ENCODE measurements at regions not wholly inside any gene's neighbourhood (a gene's known extent, or its start where the extent isn't known, plus 50 kb on each side); places are given as distances from the start of the nearest gene placed in this dataset.

DNA sequence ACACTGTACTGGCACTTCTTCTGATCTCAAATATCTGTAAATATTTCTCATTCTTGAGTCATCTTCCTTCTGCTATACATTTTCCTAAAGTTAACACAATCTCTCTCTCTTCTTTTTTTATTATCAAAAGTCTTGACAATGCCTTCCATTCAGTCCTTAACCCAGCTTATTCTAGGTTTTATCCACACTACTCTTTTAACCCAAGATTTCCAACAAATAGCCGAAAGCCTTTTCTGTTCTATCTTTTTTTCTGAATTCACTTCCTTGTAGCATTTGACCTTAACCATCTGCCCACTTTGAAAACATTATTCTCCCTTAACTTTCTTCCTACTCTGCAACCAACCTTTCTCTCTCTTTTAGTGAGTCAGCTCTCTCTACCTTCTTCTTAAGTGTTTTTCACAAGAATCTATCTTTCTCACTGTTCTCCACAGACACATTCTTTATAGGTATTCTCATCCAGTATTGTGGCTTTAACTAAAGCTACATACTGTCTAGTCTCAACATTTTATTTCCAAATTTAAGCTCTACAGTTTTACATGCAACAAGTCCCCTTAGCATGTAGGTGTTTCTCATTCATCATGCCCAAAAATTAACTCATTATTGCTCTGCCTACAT is 915.6 kb downstream of the KCNMA1 start:
- TF ChIP-seq, protein P1, sequence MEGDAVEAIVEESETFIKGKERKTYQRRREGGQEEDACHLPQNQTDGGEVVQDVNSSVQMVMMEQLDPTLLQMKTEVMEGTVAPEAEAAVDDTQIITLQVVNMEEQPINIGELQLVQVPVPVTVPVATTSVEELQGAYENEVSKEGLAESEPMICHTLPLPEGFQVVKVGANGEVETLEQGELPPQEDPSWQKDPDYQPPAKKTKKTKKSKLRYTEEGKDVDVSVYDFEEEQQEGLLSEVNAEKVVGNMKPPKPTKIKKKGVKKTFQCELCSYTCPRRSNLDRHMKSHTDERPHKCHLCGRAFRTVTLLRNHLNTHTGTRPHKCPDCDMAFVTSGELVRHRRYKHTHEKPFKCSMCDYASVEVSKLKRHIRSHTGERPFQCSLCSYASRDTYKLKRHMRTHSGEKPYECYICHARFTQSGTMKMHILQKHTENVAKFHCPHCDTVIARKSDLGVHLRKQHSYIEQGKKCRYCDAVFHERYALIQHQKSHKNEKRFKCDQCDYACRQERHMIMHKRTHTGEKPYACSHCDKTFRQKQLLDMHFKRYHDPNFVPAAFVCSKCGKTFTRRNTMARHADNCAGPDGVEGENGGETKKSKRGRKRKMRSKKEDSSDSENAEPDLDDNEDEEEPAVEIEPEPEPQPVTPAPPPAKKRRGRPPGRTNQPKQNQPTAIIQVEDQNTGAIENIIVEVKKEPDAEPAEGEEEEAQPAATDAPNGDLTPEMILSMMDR (IDR thresholded peaks at IDR 0.05; ENCODE audit: insufficient read depth, low read depth, low read length, missing control alignments): no peak
- H3K4me3 ChIP-seq (ENCODE audit: low read length): no peak overlapping the region
- DNase-seq (ENCODE audit: low read depth): no peak

DNA sequence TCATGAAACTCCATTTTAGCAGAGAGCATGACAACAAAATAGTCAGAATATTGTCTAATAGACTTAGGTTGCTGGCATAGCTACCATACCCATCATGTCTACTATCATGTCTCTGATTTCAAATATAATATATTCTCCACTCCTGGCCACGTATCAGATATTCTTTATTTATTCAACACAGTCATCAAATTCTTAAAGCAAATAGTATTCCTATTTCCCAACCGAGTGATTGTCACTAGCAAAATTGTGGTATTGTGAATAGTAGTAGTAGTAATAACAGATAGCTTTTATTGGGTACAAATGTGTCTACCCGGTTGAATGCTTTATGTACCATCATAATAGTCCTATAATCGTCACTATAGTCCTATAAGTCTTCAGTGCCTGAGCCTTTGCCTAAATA is 918.6 kb downstream of the KCNMA1 start:
- TF ChIP-seq, protein P1 (IDR thresholded peaks at IDR 0.05; ENCODE audit: insufficient read depth, low read depth, low read length, missing control alignments): no peak
- DNase-seq (ENCODE audit: low read depth): no peak
- H3K4me3 ChIP-seq (ENCODE audit: low read length): no peak overlapping the region

DNA sequence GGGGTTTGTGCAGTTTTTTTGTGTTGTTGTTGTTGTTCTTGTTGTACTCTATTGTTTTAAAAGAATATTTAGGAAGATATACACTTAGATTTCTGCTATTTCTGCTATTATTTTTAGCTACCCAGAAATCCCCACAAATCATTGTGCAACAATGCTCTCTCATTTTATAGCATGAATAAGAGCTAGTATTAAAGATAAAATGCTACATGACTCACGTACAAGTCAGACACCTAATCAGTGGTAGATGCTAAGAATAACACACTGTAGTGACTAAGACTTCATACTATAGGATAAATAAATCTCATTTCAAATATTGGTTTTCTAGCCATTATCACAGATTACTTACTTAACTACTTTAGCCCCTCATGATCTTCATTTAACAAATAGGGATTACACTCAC is 920.5 kb downstream of the KCNMA1 start:
- no peak overlapping the region for H3K4me3 ChIP-seq (ENCODE audit: low read length)
- DNase-seq (ENCODE audit: low read depth): peak; percentile 80
- TF ChIP-seq, protein P1 (IDR thresholded peaks at IDR 0.05; ENCODE audit: insufficient read depth, low read depth, low read length, missing control alignments): no peak

DNA sequence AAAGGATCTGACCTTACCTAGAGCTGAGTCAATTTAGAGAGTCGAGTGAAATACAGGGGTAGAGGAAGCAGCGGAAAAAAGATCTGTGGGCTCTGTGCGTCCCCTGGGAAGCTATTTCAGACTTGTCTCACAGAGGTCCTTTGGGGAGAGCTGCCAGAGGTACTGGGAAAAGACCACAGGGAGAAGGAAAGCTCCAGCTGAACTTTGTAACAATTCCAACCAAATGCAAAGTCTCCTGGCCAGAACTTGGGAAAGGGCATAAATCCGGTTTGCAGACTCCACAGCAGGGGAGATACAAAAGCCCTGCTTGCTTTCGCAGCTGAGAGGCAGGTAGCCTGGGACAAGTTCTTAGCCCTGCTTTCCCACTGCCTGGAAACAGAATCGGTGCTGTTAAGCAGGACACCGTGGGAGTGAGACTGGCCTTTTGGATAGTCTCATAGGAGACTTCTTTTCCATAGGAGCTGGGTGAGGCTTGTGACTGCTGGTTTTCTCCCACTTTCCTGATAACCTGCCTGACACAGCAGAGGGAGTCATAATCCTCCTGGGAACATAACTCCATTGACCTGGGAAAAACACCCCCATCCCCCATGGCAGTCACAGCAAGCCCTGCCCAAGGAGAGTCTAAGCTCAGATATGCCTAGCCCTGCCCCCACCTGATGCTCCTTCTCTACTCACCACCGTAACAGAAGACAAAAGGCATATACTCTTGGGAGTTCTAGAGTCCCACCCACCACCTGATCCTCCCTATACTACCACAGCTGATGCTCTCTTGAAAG is 926.2 kb downstream of the KCNMA1 start:
- no peak overlapping the region for H3K4me3 ChIP-seq (ENCODE audit: low read length)
- TF ChIP-seq, protein P1 (IDR thresholded peaks at IDR 0.05; ENCODE audit: insufficient read depth, low read depth, low read length, missing control alignments): no peak
- no peak for DNase-seq (ENCODE audit: low read depth)

DNA sequence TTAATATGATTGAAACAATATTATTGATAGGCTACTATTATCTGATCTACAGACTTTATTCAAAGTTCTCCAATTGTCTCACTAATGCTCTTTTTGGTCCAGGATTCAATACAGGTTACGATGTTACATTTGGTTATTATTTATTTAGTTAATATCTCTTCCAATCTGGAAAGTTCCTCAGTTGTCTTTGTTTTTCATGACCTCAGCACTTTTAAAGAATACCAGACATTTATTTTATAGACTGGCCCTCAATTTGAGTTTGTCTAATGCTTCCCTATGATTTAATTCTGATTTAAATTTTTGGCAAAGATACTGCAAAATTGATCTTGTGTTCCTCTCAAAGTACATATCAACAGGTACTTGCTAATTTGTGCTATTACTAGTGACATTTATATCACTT is 937.4 kb downstream of the KCNMA1 start:
- H3K4me3 ChIP-seq (ENCODE audit: low read length): no peak overlapping the region
- TF ChIP-seq, protein P1 (IDR thresholded peaks at IDR 0.05; ENCODE audit: insufficient read depth, low read depth, low read length, missing control alignments): no peak
- DNase-seq (ENCODE audit: low read depth): no peak

DNA sequence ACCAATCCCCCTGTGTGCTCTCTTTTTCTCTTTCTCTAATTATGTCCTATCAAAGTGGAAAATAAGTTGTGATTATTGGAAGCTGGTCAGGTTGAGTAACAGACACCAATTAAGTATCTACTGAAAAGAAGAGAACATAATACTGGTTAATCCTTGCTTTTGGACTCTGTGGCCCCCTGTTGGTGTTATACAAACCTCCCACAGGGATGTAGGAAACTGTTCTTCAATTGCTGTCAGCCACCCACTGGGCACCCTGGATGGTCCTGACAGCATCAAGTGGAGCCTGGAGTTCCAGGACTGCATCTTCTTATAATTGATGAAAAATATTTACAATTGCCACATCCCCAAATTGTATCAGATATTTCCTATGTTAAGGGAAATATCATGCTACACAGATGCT is 939.7 kb downstream of the KCNMA1 start:
- TF ChIP-seq, protein P1 (IDR thresholded peaks at IDR 0.05; ENCODE audit: insufficient read depth, low read depth, low read length, missing control alignments): no peak
- H3K4me3 ChIP-seq (ENCODE audit: low read length): no peak overlapping the region
- DNase-seq (ENCODE audit: low read depth): no peak
